MG63 (cell line): ENCODE measurements at regions not wholly inside any gene's neighbourhood (a gene's known extent, or its start where the extent isn't known, plus 50 kb on each side); places are given as distances from the start of the nearest gene placed in this dataset.

Experiments
- DNase-seq: peaks from one replicate; pipeline ENCODE4 v3.0.0-alpha.2; 2020
- H3K27me3 ChIP-seq: fragments of 250-450 bp; sonication (Bioruptor Pico); 2 replicates; pipeline ENCODE4 v1.5.1; 2020; ENCODE audit warnings: mild to moderate bottlenecking, moderate library complexity
- H3K36me3 ChIP-seq: fragments of 250-450 bp; sonication (Bioruptor Pico); 2 replicates; pipeline ENCODE4 v1.5.1; 2020; ENCODE audit warnings: mild to moderate bottlenecking, moderate library complexity
- H3K4me3 ChIP-seq: fragments of 250-450 bp; sonication (Bioruptor Pico); 2 replicates; pipeline ENCODE4 v1.5.1; 2020; ENCODE audit warnings: mild to moderate bottlenecking, moderate library complexity
- H3K9me3 ChIP-seq: fragments of 250-450 bp; sonication (Bioruptor Pico); 2 replicates; pipeline ENCODE4 v1.5.1; 2020; ENCODE audit warnings: mild to moderate bottlenecking, moderate library complexity

DNA sequence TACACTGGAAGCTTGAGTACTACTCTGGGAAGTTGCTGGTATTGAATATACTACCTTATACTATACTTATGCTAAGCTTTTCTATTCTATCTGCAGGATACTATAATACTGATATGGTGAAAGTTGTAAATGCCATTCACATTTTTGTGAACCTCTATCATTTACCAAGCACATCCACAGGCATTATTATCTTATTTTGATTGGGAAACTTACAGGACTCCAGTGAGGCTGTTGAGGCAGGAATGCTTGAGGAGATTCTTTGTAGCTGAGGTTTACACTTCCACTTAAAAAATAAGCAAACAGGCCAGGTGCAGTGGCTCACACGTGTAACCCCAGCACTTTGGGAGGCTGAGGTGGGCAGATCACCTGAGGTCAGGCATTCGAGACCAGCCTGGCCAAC is 442.9 kb downstream of the QKI start:
- H3K9me3 ChIP-seq = no peaks in the 10 kb centered on the region; the same call in 1 of the 2 replicates
- H3K36me3 ChIP-seq = no peaks in the 10 kb centered on the region
- no peak for DNase-seq
- H3K4me3 ChIP-seq = no peak overlapping the region
- no peaks in the 10 kb centered on the region for H3K27me3 ChIP-seq

DNA sequence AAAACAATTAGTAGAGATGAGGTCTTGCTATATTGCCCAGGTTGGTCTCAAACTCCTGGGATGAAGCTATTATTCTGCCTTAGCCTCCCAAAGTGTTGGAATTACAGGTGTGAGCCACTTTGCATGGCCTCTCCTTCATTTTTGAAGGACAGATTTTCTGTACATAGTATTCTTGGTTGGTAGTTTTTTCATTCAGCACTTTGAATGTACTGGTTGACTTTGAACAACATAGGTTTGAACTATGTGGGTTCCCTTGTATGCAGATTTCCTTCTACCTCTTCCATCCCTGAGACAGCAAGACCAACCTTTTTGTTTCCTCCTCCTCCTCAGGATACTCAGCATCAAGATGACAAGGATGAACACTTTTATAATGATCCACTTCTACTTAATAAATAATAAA is 436.4 kb downstream of the QKI start:
- no peaks in the 10 kb centered on the region for H3K27me3 ChIP-seq
- no peaks in the 10 kb centered on the region for H3K36me3 ChIP-seq
- no peak overlapping the region for H3K4me3 ChIP-seq
- DNase-seq = no peak
- peaks cover 13% of the 10 kb centered on the region; the same call in 1 of the 2 replicates for H3K9me3 ChIP-seq

DNA sequence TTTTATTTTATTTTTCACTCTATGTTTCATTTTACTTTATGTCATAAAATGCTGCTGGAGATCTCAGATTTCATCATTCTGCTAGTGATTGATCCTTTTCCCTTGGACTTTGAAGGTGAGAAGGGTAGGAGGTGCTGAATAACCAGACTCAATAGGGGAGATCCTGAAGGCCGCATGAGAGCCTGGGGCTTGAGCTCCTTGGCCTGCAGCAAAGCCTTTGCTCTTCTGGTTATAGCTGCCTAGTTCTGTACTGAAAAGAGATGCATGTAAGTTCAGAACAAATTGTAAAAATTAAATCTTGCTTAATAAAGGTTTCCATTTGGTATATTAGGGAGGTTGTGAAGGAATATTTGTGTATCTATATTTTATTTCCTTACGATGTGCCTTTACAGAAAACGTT is 430.2 kb downstream of the QKI start:
- no peak overlapping the region for H3K4me3 ChIP-seq
- no peaks in the 10 kb centered on the region for H3K36me3 ChIP-seq
- DNase-seq = no peak
- no peaks in the 10 kb centered on the region for H3K9me3 ChIP-seq
- H3K27me3 ChIP-seq = no peaks in the 10 kb centered on the region

DNA sequence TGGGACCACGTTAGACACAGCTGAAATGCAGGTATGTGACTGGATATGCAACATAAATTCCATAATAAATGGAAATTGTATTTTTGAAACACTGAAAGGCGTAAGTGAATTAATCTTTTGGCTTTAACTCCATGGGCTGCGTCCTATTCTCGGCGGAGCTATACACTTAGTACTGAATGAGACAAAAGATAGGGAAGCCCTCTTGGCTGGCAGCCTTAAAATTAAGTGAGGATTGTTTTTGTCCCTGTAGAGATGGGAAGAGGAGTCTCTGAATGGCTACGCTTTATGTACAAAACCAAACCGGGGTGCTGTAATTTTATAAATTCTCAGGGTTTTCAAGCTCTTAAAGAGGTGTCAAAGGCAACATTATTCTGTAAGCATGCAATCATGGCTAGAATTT is 429.8 kb downstream of the QKI start:
- no peak overlapping the region for H3K4me3 ChIP-seq
- no peaks in the 10 kb centered on the region for H3K27me3 ChIP-seq
- H3K9me3 ChIP-seq = no peaks in the 10 kb centered on the region
- DNase-seq = no peak
- no peaks in the 10 kb centered on the region for H3K36me3 ChIP-seq

DNA sequence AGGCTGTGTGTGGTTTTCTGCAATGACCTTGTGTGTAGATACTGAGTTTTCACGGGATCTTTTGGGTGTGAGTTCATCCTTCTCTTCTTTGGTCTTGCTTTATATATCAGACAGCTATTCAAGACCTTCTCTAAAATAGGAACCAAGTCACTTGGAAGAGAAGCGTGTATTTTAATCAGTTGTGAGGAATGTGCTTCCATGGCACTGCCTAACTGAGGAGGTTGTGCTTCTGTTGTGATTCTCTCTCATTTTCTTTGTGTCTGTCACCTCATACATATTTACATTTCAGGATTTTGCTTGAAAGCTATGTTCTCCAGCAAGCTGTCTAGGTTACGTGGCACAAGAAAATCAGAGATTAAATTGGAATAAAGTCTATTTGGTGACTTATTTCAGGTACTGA is 428.7 kb downstream of the QKI start:
- no peaks in the 10 kb centered on the region for H3K36me3 ChIP-seq
- H3K4me3 ChIP-seq = no peak overlapping the region

DNA sequence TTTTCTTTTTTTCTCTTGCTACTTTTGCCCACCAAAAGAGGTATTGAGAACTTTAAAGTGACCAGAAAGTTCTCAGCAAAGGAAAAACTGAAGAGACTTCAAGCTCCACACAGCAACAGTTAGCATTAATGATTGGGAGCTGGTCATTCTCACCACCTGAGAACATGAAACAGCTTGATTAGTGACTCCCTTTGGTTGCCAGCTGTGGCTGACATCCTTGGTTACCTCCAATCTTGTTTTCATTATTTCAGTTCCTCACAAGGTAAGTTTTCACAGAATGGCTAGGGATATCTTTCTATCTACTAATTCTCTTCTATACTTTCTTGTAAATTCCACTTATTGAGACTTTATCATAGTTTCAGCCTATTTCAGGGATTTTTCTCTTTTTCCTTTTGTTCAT is 427.9 kb downstream of the QKI start:
- DNase-seq = no peak
- H3K36me3 ChIP-seq = no peaks in the 10 kb centered on the region
- no peaks in the 10 kb centered on the region for H3K27me3 ChIP-seq
- no peaks in the 10 kb centered on the region for H3K9me3 ChIP-seq
- H3K4me3 ChIP-seq = no peak overlapping the region

More for the DNA sequence above, 428.7 kb downstream of the QKI start:
- Histone ChIP-seq H3K9me3 (no peaks in the 10 kb centered on the region), H3K27me3 (no peaks in the 10 kb centered on the region)
- no peak for DNase-seq

DNA sequence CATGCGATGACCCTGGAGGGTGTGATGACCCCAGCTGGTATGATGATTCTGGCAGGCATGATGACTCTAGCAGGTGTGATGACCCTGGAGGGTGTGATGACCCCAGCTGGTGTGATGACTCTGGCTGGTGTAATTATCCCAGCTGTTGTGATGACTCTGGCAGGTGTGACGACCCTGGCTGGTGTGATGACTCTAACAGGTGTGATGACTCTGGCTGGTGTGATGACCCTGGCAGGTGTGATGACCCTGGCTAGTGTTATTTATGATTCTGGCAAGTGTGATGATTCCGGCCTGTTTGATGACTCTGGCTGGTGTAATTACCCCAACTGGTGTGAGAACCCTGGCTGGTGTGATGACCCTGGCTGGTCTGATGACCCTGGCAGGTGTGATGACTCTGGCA is 427.2 kb downstream of the QKI start:
- Histone ChIP-seq H3K27me3 (no peaks in the 10 kb centered on the region), H3K4me3 (no peak overlapping the region), H3K9me3 (no peaks in the 10 kb centered on the region), H3K36me3 (no peaks in the 10 kb centered on the region)
- DNase-seq = no peak

DNA sequence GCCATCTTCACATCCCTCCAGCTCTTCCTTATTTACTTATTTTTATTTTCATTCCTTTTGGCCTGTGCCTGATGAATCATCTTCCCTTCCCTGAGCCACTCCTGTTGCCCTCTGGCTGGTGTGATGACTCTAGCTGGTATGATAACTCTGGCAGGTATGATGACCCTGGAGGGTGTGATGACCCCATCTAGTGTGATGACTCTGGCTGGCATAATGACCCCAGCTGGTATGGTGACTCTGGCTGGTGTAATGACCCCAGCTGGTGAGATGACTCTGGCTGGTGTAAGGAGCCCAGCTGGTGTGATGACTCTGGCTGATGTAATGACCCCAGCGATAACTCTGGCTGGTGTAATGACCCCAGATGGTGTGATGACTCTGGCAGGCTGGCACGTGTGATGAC is 426.8 kb downstream of the QKI start:
- DNase-seq = no peak
- H3K27me3 ChIP-seq = no peaks in the 10 kb centered on the region
- no peak overlapping the region for H3K4me3 ChIP-seq
- H3K36me3 ChIP-seq = no peaks in the 10 kb centered on the region
- no peaks in the 10 kb centered on the region for H3K9me3 ChIP-seq

DNA sequence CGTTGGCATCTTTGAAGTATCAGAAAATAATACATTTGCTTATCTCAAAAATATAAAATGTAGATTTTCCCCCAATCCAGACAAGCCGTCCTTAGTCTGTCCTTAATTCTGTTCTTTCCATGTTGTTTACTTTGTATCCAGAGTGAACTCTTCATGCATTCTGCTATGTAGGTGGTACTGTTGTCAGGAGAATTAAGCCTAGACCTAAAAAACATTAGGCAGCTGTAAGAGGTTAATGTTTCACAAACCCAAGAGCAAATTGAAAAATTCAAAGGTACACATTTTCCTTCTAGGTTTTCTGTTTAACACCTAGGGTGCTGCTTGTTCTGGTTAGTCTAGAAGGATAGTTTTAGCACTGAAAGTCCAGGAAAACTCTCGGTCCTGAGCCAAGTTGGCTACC is 426.4 kb downstream of the QKI start:
- DNase-seq = no peak
- H3K27me3 ChIP-seq = no peaks in the 10 kb centered on the region
- no peaks in the 10 kb centered on the region for H3K9me3 ChIP-seq

DNA sequence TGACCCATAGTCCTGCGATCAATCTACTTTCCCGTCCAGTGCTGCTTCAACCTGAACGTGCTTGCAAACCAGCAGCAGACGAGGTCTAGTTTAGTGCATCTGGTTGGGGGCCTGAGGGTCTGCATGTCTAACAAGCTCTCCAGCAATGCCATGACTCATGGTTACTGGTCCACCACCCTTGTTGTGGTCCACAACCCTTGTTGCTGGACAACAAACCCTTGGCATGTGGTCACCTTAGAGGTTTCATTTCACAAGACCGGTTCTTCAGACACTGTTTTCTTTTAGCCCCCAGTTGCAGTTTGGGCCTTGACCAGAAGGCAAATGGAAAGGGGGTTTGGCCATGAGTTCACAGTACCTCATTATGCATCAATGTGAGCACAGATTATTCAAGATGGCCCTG is 424.8 kb downstream of the QKI start:
- no peak overlapping the region for H3K4me3 ChIP-seq
- no peaks in the 10 kb centered on the region for H3K36me3 ChIP-seq
- no peaks in the 10 kb centered on the region for H3K9me3 ChIP-seq
- H3K27me3 ChIP-seq = no peaks in the 10 kb centered on the region
- DNase-seq = no peak

More for the DNA sequence above, 426.4 kb downstream of the QKI start:
- Histone ChIP-seq H3K36me3 (no peaks in the 10 kb centered on the region), H3K4me3 (no peak overlapping the region)

DNA sequence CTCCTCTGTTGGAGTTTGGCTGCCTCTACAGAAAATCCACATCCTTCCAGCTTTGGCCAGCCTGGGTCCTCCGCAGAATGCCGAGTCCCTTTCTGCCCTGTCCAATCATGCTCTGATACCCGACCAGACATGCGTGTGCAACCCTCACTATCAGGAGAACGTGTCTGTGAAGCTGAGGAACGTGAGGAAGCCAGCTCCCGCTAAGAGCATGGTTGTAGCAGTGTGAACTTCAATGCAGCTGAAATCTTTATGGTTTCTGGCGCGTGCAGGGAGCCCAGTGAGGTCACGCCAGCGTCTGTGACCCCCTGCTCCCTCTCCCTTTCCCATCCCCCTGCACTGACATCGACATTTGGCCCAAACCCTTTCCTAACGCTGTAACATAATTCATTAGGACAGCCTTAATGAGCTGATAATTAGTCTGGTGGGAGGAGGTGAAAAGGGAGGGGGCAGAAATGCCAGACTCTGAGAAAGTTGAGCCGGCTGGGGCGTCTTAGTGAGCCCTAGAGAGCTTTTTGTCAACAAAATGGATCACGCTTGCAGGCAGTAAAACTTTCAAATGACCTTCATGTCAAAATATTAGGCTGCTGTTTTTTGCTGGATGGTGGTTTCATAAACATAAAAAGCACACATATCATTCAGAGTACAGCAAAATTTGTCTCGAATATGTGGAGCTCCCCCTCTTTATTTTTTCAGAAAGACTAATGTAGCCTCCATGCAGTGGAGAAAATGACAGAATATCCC is 423.3 kb downstream of the QKI start:
- H3K4me3 ChIP-seq = no peak overlapping the region
- H3K36me3 ChIP-seq = no peaks in the 10 kb centered on the region
- H3K9me3 ChIP-seq = no peaks in the 10 kb centered on the region
- H3K27me3 ChIP-seq = no peaks in the 10 kb centered on the region
- no peak for DNase-seq

DNA sequence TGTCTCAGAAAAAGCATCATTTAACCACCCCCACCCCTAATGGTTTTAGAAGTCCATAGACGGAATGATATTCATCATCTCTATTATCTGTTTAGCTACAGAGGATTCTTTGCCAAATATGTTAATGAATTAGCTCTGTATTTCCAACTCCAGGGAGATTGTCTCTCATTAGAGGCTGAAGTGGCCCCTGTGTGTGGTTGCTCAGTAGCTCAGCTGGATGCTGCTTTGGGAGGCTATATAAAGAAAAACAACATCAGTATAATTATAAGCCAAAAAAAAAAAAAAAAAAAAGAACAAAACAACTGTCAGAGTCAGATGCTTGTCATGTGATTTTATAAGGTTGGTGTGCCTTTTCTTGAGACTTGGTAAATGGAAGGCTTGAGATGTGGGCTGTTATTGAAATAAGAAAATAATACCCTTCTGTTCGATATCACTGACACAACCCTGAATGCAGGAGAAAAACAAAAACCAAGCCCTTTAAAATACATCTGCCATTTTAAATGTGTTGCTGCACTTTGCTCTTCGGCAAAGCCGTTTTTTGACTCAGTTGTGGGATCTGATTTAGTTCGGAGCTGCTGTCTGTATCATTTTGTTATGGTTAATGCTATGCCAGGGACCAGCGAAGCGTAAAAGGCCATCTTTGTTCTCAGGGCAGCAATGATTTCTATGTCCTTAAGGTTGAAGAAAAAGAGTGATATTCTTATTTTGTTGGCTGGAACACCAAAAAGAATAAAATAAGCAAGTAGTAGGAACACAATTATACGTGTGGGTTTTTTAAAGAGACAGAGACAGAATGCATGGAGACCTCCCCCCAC is 422.6 kb downstream of the QKI start:
- H3K4me3 ChIP-seq = no peak overlapping the region
- H3K9me3 ChIP-seq = no peaks in the 10 kb centered on the region
- DNase-seq = no peak
- no peaks in the 10 kb centered on the region for H3K36me3 ChIP-seq
- H3K27me3 ChIP-seq = no peaks in the 10 kb centered on the region

DNA sequence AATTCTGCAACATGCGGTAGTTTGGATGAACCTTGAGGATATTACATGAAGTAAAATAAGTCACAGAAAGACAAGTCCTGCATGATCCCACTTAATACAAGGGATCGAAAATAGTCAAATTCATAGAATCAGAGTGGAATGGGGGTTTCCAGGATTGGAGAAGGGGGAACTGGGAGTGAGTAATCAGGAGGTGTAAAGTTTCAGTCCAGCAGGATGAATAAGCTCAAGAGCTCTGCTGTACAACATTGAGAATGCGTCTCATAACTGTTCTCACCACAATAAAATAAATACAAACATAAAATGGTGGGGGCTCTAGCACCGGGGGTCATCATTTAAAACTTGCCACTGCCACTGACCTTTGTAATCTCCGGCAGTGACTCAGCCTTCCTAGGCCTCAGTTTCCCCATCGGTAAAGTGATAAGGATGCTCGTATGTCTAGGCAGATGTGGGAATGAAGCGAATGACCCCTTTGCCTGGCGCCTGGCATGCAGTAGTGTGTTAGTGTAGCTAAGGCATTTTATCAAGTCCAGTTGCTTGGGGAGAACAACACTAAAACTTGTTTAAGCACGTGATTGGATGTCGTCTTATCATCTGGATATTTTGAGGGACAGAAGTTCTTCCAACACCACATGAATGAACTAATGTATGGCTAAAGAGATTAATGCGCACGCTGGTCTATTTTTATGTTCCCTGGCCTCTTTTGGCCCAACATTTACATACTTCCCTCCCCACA is 421.1 kb downstream of the QKI start:
- no peak overlapping the region for H3K4me3 ChIP-seq
- DNase-seq = no peak
- no peaks in the 10 kb centered on the region for H3K27me3 ChIP-seq
- H3K36me3 ChIP-seq = no peaks in the 10 kb centered on the region
- peaks cover 3% of the 10 kb centered on the region; the same call in 1 of the 2 replicates for H3K9me3 ChIP-seq

DNA sequence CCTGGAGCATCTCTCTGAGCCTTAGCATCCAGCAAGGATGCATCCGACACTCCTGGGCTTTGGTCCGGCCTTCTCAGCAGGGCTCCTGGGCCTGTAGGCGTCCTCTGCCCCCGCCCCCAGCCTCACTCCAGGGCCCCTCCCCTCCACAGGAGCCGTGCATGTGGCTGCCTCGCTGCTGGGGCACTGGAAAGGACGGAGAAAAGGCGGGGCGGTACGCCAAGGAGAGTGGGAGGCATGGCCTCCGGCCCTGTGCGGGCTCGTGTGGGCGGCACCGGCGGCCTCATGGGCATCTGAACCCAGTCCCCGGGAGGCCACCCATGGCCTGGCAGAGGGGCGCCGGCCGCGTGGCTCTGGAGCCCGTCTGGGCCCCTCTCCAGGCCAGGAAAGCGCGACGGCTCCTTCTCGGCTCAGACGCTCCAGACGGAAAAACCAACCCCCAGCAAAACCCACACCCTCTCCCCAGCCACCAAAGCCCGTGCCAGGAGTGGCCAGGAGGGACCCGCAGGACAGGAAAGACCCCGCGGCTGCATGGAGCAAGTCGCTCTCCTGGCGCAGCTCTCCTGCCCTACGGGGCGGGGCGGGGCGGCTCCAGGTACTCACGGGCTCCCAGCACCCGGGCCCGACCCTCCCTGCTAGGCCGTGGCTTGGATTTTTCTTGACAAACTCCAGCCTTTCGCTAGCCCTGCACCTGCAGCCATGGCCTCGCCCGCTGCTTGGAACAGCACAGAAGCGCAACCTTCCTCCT is 419.9 kb downstream of the QKI start:
- no peak for DNase-seq
- Histone ChIP-seq H3K9me3 (peaks cover 3% of the 10 kb centered on the region; the same call in 1 of the 2 replicates), H3K27me3 (no peaks in the 10 kb centered on the region), H3K36me3 (no peaks in the 10 kb centered on the region), H3K4me3 (no peak overlapping the region)

DNA sequence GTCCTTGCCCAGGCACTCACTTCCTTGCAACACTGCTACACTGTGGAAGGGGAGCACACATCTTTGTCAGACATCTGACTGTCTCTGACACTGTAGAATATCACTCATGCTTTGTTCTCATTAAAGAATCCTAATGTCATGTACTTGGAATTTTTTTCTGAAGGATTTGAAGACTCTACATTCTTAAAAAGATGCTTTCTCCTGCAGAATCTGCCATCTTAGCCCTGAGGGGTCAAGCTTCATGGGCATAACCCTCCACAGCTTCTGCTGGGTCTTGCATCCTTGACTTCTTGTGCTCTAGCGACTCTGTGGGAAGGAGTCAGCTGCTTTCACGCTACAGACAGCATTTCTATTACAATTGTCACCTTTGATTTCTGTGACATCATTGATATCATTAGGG is 417.2 kb downstream of the QKI start:
- no peaks in the 10 kb centered on the region for H3K36me3 ChIP-seq
- H3K27me3 ChIP-seq = no peaks in the 10 kb centered on the region
- H3K4me3 ChIP-seq = no peak overlapping the region
- peaks cover 3% of the 10 kb centered on the region; the same call in 1 of the 2 replicates for H3K9me3 ChIP-seq
- DNase-seq = no peak

DNA sequence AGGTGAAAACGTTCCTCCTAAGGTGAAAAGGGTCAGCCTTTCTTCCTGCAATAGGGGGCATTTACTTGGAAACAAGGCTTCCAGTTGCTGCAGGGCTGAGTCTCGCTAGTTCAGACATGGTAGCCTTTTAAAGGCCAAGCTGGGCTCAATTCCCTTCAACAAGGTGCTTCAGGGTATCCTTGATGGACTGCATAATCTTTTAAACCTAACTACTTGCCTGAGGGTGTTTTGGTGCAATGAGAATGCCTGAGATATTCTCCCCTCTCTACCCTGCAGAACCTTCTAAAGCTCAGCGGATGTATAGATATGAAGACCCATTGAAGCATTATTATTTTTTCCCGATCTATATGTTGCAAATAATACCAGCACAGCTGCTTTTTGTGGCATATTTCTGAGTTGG is 416.1 kb downstream of the QKI start:
- DNase-seq = no peak
- H3K4me3 ChIP-seq = no peak overlapping the region
- H3K36me3 ChIP-seq = no peaks in the 10 kb centered on the region
- no peaks in the 10 kb centered on the region for H3K27me3 ChIP-seq
- peaks cover 3% of the 10 kb centered on the region; the same call in 1 of the 2 replicates for H3K9me3 ChIP-seq
